SK-N-MC (cell line): ENCODE measurements at regions not wholly inside any gene's neighbourhood (a gene's known extent, or its start where the extent isn't known, plus 50 kb on each side); places are given as distances from the start of the nearest gene placed in this dataset.
"Not testable (repeated sequence)": the region's sequence is repeated elsewhere in the genome, so short reads cannot be mapped to it uniquely, and the experiment has no call there.

ENCODE experiments used
- EZH2 ChIP-seq: fragments of 200-600 bp; sonication (generic); IDR thresholded peaks from one replicate; pipeline ENCODE4 v1.6.1; 2017; ENCODE audit warnings: antibody characterized with exemption
- POLR2AphosphoS5 ChIP-seq: IDR thresholded peaks from 2 replicates; pipeline ENCODE4 v1.6.1; 2012; ENCODE audit warnings: mild to moderate bottlenecking, low read depth, low read length, borderline replicate concordance

- not testable (repeated sequence) for TF ChIP-seq POLR2AphosphoS5, EZH2
These were observed 438.9 kb downstream of the TMEM182 start for GRCh38 chr2:103200774-103201173.
